Suppressor macrophage treated with lipopolysaccharide for 1 hour (primary cell): ENCODE measurements at regions not wholly inside any gene's neighbourhood (a gene's known extent, or its start where the extent isn't known, plus 50 kb on each side); places are given as distances from the start of the nearest gene placed in this dataset.
A peak's percentile ranks its signal among the peaks of the same experiment; 100 is the strongest.
"Not testable (repeated sequence)": the region's sequence is repeated elsewhere in the genome, so short reads cannot be mapped to it uniquely, and the experiment has no call there.

ENCODE experiments used
- DNase-seq, 3 donors: peaks; one replicate each; pipeline ENCODE4 v3.0.0-alpha.2; 2020 to 2022

DNA sequence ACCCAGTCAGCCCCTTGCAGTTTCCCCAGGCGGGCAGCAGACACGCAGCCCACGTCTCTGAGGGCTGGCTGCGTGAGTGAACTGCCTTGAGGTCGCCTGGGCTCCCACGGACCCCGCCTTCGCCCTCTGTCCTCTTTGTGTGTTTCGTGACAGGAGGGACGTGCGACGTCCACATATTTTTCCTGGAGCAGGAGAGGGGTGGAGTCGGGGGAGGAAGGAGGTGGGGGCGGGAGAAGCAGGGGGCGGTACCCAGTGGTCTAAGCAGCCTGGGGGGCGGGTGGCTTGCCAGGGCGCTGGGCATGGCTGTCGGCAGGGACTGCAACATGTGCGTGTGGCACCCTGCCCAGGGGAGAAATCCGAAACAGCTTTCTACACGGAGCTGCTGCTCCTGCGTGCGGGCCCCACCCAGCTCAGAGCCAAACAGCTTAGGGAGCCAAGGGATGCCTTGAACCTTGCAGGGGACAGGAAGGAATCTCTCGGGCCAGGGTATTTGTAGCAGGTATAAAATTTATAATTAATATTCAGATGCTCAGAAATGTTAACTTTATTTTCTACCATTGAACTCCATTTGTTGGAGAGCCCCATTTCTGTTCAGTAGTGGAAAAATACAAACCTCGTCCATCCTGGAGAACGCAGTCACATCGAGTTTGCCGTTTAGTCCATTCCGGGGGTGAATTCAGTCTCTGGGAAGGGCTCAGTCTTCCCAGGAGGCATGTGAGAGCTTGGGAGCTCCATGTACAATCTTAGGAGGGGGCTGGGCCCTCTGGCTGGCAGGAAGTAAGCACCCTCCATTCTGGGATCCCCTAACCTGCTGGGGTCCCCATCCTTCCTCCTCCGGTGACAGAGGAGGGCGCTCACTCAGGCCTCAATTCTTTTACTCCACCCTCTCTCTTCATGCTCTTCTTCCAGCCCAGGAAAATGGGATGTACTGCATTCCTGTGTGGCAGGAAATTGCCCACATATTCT lies 79.1 kb upstream of the MEF2A start:
- peak; percentile 52 to 62 (median 54) for DNase-seq

DNA sequence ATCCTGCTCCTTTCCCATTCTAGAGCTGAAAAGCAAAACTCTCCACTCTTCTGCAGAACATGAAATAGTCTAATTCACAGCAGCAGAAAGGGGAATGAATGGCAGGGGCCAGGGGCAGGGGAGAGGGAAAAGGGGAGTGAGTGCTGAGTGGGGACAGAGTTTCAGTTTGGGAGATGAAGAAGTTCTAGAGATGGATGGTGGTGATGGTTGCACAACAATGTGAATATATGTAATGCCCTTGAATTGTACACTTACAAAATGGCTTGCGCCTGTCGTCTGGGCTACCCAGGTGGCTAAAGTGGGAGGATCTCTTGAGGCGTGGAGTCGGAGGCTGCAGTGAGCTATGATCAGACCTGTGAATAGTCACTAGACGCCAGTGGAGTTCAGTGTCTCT lies 78.5 kb upstream of the MEF2A start:
- no peak for DNase-seq

DNA sequence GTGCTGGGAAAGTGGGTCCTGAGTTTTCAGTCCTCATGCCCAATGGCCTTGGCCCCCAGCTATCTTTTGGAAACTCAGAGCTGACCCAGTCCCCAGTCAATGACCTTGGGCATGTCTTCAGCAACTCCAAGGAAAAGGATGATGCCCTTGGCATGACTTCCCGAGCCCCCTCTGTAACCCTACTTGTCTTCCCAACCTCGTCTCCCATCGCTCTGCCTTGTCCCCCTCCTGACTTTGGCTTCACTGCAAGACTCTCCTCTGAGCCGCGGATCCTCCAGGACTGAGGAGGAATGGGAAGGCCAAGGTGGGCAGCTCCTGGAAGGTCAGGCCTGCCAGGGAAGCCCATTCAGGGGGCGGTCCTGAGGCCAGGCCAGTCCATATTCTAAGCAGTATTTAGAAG lies 73.5 kb upstream of the MEF2A start:
- DNase-seq = no peak

DNA sequence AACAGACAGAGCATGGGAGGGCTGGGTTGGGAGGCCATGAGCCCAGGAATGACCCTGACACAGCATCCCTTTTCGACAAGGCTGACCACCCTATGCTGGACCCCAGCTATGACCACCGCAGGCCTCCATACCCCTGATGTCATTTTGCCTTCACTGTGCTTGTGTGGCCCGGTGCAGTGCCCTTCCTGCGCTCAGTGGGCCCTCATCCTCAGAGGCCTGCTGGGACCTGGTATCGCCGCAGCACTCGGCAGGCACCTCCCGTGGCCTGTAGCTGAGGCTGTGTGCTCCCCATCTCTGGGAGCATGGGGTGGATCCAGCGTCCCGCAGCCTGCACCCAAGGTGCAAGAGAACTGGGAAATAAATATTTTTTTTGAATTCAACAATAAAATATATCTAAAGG lies 73.1 kb upstream of the MEF2A start:
- DNase-seq = no peak

DNA sequence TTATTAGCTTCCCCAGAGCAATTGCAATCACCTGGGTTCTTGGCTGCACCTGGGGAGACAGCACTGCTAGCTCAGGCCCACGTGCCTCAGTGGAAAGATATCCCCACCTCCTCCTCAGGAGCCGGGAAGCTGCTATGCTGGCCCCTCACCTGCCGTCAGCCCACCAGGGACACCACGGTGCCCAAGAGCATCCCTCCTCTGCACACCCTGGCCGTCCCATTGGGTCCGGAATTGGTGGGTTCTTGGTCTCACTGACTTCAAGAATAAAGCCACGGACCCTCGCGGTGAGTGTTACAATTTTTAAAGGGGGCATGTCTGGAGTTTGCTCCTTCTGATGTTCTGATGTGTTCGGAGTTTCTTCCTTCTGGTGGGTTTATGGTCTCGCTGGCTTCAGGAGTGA lies 72.3 kb upstream of the MEF2A start:
- DNase-seq = no peak

DNA sequence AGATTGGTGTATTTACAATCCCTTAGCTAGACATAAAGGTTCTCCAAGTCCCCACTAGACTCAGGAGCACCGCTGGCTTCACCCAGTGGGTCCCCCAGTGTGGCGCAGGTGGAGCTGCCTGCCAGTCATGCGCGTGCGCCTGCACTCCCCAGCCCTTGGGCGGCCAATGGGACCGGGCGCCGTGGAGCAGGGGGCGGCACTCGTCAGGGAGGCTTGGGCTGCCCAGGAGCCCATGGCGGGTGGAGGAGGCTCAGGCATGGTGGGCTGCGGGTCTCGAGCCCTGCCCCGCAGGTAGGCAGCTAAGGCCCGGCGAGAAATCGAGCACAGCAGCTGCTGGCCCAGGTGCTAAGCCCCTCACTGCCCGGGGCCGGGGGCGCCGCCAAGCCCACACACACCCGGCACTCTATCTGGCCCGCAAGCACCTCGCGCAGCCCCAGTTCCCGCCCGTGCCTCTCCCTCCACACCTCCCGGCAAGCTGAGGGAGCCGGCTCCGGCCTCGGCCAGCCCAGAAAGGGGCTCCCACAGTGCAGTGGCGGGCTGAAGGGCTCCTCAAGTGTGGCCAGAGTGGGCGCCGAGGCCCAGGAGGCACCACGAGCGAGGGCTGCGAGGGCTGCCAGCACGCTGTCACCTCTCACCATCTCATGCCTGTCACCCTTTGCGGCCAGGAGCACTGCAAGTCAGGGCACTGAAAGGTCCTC lies 71.1 kb upstream of the MEF2A start:
- not testable (repeated sequence) for DNase-seq

DNA sequence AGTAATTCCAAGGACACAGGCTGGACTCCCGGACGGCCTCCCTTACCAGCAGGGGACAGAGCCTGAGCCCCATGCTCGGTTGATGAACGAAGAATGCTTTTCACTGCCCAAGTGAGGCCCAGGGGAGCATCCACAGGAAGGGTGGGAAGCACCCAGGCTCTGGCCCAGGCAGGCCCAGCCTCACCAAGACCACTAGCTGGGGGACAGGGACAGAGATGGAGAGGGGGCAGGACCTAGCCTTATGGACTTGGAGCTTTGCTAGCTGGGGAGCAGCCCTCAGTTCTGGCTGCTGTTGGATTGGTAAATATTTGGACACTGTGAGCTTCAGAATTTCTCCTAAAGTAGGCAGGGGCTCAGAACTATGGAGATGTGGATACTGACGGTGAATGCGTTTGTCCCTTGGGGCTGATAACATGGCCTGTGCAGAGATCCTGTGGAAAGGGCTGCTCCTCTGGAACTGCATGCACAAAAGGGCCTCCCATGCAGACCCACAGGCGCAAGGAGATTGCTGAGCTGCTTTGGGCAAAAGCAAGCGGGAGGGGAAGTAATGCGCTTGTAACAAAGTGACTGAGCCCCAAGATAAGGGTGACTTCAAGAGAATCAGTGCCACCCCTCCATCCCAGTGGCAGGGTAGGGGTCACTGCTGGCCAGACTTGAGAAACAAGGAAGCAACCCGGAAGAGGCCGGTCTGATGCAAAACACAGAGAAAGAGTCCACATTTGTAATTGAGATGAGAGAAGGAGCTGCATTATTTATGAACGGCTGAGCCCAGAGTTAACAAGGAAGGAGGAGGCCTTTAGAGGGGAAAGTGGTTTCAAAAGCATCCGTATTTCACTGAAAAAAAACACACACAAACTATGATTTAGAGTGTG lies 70.1 kb upstream of the MEF2A start:
- DNase-seq = peak in 1 of 3 donors; percentile 42

DNA sequence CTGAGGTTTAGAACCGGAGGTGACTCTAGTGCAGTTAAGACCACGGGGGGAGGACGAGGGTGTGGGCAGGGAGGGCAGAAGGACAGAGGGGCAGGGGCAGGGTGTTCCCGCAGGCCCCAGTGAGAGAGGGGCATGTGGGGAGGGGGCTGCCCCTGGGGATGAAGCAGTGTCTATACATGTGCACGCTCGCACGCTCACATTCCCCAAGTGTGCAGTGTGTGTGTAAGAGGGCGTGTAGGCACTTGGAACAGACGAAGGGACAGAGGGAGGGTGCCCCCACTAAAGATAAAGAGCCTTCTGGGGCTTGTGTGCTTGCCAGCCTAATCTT lies 69.5 kb upstream of the MEF2A start:
- DNase-seq = no peak

DNA sequence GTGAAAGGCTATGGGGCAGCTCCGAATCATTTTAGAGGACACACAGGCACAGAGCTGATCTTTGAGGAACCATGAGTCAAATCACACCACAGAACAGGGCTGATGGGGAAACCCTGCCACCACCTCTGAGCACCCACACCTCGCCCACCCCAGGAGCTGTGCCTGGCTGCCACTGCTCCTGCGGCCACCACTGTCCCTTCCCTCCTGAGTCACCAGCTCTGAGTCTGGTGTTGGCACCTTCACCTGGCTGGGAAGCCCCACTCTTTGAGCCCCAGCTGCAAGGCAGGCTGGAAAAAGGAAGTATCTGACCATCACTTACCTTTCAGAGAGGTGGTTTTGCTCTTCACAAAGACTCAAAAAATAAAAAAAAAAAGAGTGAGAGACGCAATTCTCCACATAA lies 63.6 kb upstream of the MEF2A start:
- peak; percentile 75 to 81 (median 78) for DNase-seq

DNA sequence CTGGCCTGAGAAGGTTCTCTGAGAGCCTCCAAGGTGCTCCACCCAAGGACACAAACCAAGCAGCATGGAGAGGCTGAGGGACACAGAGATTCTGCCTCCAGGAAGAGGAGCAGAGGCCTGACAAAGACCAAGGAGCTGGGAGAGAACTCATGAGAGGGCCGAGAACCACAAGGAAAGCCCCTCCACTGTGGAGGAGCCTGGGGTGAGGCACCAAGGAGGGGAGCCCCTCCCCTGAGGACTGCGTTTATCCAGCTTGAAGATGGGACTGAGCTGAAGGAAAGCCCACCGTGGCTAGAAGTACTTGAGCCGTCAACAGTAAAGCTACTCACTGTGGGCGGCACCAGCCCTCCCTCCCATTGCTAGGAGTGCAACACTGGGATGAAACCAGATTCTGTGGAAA lies 63.1 kb upstream of the MEF2A start:
- DNase-seq = no peak

DNA sequence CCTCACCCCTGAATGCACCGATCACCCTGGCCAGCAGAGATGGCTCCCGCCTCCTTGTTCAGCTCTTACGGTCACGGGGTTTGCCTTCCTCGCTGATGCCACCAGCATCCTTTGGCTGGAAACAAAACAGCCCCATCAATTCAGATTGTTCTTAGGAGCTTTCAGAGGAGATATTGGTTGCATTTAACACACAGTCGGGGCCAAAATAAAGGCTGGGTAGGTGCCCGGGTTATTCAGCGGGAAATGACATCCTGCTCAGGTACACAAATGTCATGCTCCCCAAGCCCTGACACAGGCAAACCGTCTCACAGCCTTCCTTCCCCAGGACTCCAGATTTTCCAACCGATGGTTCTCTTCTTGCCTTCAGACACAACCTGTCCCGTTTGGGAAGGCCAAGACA lies 62.4 kb upstream of the MEF2A start:
- DNase-seq = no peak

DNA sequence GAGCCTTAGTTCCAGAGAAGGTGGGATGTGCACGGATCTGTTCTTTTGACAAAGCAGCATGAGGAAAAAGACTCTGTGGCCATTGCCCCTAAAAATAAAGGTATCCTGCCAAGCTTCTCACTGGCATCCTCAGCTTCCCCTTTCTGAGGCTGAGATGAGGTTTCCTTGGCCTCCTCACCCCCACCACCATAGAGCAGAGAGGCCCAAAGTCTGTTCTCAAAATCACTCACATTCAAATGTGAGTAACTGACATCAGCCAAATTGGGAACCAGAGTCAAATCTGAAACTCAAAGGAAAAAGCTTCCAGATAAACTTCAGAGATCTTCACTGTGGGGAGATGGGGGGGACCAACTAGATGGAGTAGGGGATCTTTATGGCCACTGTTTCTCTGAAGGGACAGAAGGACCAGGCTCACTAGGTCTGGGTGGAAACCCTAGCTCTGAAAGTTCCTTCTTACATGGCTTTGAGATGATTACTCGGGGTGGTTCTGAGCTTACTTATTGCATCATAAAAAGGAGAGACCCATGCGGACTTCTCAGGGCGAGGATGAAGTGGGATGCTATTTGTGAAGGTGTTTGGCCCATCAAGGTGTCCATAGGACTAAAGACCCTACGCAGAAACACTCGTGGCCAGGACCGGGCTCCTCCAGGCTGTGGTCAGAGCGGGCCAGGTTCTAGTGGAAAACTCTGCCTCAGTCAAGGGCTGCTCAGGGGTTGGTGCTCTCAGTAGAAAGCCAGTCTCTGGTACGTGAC lies 61.5 kb upstream of the MEF2A start:
- DNase-seq = peak; percentile 40 to 49 (median 44)

DNA sequence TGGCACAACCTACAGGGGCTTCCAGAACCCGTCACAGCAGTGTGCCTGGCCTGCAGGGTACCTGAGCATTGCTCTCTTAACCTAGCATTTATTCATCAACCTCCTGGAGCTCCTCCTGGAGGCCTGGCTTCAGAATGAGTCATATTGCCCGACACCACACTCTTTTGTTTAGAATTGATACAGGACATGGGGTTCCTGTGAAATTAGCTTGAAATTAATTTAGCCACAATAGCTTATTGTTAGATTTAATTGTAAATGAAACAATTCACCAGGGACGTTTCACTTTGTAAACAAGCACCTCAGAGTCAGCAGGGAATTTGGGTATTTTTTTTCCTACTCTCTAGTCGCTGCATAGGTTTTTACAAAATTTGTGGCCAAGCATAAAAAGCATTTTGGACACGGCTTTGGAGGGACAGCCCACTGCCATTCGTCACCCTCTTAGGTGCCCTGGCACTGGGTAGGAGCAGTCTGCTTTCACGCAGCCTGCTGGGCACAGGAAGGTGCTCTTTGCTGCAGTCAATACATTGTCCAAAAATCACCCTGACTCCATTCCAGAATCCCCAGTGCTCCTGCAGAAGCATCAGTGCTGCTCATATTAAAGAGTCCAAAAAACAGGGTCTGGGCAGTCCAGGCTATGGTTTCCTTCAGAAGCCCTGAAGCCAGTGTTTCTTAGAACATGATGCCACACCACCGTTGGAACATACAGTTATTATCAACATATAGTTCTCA lies 60.8 kb upstream of the MEF2A start:
- DNase-seq = no peak

DNA sequence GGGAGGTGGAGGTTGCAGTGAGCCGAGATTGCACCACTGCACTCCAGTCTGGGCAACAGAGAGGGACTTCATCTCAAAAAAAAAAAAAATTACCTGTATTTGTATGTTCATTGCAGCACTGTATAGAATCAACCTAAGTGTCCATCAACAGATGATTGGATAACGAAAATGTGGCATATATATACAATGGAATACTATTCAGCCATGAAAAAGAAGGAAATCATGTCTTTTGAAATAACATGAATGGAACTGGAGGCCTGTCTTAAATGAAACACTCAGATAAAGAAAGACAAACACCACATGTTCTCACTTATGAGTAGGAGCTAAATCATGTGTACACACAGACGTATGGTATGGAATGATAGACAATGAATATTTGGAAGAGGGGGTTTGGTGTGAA lies 59.4 kb upstream of the MEF2A start:
- DNase-seq = no peak

DNA sequence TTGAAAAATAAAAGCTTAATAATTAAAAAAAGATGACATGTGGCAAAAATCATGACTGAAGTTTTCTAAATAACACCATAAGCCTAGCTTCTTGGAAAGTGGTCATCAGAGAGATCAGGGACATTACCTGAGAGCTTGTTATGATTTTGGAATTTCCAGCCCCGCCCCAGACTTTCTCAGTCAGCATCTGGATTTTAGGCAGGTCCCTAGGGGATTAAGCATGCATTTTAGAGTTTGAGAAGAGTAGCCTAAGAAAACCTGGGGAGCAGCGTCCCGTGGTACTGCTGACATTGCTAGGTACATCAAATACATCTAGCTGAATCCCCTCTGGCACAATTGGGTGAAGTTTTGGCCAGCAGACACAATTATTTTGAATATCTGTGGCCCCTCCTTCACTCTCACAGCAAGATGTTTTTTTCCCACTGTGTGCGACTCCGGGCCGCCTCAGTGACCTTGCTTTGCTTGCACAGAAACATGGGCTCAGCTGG lies 58.7 kb upstream of the MEF2A start:
- no peak for DNase-seq

DNA sequence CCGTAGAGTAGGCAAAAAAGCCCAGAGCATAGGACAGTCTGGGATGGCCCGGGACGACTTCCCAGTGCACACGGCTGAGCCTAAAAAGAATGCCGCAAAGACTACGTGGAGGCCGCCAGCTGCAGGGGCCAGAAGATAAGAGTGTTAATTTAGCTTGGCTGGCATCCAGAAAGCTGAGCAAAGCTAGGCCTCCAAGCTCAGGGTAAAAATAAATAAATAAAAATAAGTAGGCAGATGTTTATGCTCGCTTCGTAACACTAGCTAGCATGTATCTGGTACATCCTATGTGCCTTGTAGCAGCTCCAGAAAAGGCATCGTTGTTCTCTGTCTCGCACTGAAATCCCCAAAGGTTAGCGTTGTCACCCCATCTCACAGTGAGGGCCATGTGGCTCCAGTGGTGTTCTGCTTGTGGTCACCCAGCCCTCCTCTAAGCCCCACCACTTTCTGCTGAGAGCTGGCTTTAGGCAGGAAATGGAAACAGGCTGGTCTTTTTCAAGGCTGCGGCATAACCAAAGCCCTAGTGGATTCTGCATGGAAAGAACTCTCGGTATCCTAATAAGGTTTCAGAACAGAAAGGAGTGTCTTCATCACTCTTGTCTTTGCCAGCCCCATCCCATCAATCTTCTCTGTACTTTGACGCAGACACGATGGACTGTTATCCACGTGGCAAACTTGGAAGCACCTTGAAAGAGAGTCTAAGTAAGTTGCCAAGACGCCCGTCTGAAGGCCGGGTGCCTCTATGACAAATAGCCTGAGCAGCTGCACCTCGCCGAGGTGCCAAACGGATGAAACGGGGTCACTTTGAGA lies 58.1 kb upstream of the MEF2A start:
- DNase-seq = no peak

DNA sequence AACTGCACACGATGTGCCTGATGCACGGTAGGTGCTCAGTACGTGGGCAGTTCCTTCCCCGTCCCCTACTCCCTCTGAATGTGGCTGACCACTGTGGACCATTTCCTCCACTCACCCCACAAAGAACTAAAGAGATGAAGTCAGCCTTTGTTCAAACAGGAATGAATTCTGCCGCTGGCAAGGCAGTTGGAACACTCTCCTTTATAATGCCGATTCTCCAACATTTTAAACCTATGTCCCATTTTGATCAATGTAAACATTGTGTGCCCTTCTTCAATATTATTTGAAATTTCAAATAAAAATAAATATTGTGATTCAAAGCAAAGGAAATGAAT lies 57.5 kb upstream of the MEF2A start:
- DNase-seq = no peak

DNA sequence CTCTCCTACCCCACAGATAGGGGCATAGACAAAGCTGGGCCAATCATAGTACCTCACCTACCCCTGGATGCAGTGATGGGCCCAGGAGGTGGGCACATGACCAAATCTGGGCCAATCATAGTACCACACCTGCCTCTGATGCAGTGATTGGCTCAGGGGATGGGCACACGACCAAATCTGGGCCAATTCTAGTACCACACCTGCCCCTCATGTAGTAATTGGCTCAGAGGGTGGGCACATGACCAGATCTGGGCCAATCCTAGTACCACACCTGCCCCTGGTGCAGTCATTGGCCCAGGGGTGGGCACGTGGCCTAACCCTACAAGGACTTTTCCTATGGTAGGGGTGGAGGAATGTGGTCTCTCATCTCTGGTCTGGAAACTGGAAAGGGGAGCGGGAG lies 56.9 kb upstream of the MEF2A start:
- DNase-seq = no peak

DNA sequence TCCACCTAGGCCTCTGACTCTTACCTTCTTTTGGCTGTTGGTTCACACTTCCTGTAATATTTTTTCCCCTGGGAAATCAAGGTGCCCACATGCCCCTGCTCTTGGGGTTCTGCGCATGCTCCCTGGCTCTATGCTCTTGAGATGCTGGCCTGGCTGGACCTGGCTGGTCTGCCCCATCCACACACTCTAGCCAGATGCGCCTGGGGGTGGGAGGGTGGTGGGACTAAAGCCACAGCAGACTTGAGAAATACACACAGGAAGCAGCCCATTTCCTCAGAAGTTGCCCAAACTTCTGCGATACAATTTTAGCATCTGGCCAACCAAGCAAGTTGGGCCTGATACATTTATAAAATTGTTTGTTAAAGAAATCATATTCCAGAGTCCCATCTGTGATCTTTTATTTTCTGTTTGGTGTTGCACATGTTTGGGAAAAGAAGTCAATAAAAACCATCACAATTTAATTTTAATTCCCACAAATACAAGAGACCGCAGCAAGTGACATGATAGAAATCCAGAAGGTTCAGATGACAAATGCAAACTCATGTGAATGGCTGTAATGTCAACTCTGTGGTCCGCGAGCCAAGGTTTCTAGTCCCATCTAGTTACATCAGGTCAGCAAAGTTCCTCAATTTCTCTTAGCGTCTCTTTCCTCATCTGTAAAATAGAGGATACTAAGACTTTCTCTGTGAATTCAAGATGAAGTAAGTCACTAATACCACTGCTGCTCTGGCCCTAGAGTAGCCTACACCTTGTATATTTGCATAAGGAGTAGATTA lies 55.9 kb upstream of the MEF2A start:
- peak; percentile 73 to 86 (median 85) for DNase-seq

DNA sequence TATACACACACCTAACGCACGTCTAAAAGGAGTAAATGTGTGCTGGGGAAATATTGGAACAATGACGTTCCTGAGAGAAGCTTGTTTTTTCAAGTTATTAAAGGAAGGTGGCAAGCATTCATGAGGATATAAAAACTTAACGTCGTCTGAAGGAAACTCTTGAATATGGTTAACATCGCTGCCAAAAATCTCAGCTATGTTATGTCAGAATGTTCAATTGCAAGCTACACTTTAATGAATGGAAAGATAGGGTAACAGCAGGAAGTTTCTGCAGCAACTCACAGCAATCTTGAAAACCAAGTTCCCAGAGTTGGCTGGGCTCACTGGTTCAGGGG lies 54.3 kb upstream of the MEF2A start:
- no peak for DNase-seq
